Tibial nerve (tissue), 4 donors: ENCODE measurements at regions not wholly inside any gene's neighbourhood (a gene's known extent, or its start where the extent isn't known, plus 50 kb on each side); places are given as distances from the start of the nearest gene placed in this dataset.

Experiments
- CTCF ChIP-seq, 5 experiments: fragments of 200-600 bp in 3 of 5; fragments of 450-650 bp in 2 of 5; sonication (generic) in 3 of 5; IDR thresholded peaks; one replicate each; pipeline ENCODE4 v1.5.1; 2016 to 2019; ENCODE audit warnings: antibody characterized with exemption in 5 of 5, mild to moderate bottlenecking in 3 of 5, moderate library complexity in 2 of 5
- EP300 ChIP-seq, 2 donors: sonication (generic); formaldehyde crosslinking; IDR thresholded peaks; one replicate each; pipeline ENCODE4 v1.6.1; 2017; ENCODE audit warnings: antibody characterized with exemption in 2 of 2, mild to moderate bottlenecking in 1 of 2
- POLR2A ChIP-seq, 2 donors: fragments of 450-650 bp; IDR thresholded peaks; one replicate each; pipeline ENCODE4 v1.6.1; 2017; ENCODE audit warnings: antibody characterized with exemption in 2 of 2, mild to moderate bottlenecking in 2 of 2, moderate library complexity in 2 of 2

GRCh38 chr3:55159016-55159415 is 231.2 kb upstream of the LRTM1 start:
- TF ChIP-seq CTCF (IDR thresholded peaks at IDR 0.05): no peak
- no peak for TF ChIP-seq EP300 (IDR thresholded peaks at IDR 0.05)
- no peak for TF ChIP-seq POLR2A (IDR thresholded peaks at IDR 0.05)
